GM12891 (cell line): ENCODE measurements at regions not wholly inside any gene's neighbourhood (a gene's known extent, or its start where the extent isn't known, plus 50 kb on each side); places are given as distances from the start of the nearest gene placed in this dataset.

Source experiments
- POLR2A ChIP-seq: IDR thresholded peaks from 2 replicates; pipeline ENCODE4 v1.6.1; 2011; ENCODE audit warnings: low read depth, low read length, control low read depth
- TAF1 ChIP-seq: IDR thresholded peaks from 2 replicates; pipeline ENCODE4 v1.6.1; 2011; ENCODE audit warnings: low read depth, low read length, control low read depth

- TF ChIP-seq TAF1 (no peak), POLR2A (no peak)
Observed at GRCh38 chr15:60128000-60128376, 123.9 kb downstream of the FOXB1 start.
